Sigmoid colon (tissue), 4 donors: ENCODE measurements at regions not wholly inside any gene's neighbourhood (a gene's known extent, or its start where the extent isn't known, plus 50 kb on each side); places are given as distances from the start of the nearest gene placed in this dataset.

Experiments
- CTCF ChIP-seq, 4 experiments: fragments of 450-650 bp in 3 of 4; fragments of 200-600 bp in 1 of 4; IDR thresholded peaks; one replicate each; pipeline ENCODE4 v1.5.1; 2016 to 2019; ENCODE audit warnings: antibody characterized with exemption in 4 of 4, mild to moderate bottlenecking in 3 of 4, moderate library complexity in 2 of 4
- POLR2AphosphoS5 ChIP-seq, 4 donors: sonication (generic); formaldehyde crosslinking; IDR thresholded peaks; one replicate each; pipeline ENCODE4 v1.6.1; 2017; ENCODE audit warnings: antibody characterized with exemption in 4 of 4

GRCh38 chrX:45788315-45788714, 587.6 kb upstream of the DIPK2B start:
- TF ChIP-seq POLR2AphosphoS5 (IDR thresholded peaks at IDR 0.05), result no peak
- TF ChIP-seq CTCF (IDR thresholded peaks at IDR 0.05), result no peak
